ENCODE measurements at regions not wholly inside any gene's neighbourhood (a gene's known extent, or its start where the extent isn't known, plus 50 kb on each side); places are given as distances from the start of the nearest gene placed in this dataset.
A peak's percentile ranks its signal among the peaks of the same experiment; 100 is the strongest.
"Not testable (repeated sequence)": the region's sequence is repeated elsewhere in the genome, so short reads cannot be mapped to it uniquely, and the experiment has no call there.

- no peak for DNase-seq
Measured at GRCh38 chr10:42883993-42884983, 101.7 kb downstream of the BMS1 start.

DNA sequence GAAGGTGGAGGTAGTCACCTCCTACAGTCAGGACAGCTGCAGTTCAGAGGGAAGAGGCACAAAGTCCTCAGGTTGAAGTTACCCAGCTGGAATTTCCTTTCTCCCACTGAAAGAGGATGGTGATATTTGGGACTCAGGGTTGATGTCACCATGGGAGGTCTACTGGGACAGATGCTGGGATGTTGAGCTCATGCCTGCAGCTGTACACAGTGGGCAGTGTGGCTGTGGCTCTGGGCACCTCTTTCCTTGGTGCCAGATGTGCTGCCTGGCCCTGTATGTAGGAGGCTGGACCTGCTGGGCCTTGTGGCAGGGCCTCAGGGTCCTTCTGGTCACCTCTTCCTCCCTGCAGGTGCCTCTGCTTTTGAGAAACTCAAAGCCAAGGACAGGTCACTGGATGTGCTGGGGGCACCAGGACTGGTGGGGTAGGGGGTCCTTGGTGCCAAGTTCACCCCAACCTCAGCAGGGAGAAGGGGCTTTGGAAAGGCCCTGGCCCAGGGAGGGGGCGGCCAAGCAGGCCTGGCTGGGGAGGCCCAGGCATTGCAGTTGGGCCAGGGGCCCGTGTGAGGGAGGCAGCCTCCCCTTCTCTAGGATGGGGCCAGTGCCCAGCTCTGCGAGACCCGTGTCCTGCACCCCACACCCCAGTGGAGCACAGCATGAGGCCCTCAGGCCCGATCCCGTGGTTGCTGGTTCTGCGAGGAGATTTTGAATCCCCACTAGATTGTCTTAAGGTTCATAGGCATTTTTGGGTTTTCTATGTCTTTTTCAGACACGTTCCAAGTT, 103.1 kb downstream of the BMS1 start:
- DNase-seq = no peak

DNA sequence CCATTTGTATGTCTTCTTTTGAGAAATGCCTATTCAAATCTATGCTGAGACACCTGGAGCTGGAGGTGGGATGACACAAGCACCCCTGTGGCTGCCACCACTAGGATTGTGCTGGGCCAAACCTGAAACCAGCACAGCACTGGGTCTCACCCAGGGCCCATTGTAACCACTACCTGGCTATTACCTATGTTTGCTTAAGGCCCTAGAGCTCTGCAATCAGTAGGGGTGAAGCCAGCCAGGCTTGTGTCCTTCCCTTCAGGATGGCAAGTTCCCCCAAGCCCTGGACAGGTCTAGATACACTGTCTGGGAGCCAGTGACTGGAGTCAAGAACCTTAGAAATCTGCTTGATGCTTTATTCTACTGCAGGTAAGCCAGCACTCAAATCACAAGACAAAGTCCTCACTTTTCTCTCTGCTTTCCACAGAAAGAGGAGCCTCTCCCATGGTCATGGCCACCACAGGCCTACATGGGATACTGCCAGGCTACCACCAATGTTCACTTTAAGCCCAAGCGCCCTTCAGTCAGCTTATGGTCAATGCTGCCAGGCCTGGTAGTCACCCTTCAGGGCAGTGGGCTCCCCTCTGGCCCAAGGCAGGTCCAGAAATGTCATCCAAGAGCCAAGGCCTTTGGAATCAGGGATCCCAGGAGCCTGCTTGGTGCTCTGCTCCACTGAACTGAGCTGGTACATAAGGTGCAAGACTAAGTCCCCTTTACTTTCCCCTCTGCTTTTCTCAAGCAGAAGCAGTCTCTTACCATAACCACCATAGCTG, 105.3 kb downstream of the BMS1 start:
- DNase-seq = no peak

DNA sequence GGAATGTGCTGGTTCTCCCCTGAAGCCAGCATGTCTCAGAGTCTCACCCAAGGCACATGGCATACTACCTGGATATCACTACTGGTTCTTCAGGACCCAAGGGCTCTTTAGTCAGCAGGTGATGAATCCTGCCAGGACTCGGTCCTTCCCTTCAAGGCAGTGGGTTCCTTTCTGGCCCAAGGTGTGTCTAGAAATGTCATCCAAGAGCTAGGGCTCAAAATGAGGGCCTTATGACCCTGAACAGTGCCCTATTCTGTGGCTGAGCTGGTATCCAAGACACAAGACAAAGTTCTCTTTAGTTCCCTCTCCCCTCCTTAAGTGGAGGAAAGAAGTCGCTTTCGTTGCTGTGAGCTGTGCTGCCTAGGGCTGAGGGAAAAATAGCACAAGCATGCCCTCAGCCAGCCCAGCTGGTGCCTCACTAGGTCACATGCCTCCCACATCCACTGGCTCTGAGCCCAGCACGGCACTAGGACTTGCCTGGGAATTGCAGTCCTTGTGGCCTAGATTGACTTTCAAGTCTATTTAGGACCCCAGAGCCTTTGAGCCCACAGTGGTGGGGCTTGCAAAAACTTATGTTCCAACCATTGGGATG, 106.0 kb downstream of the BMS1 start:
- DNase-seq = no peak

GRCh38 chr10:42896735-42897134, 114.1 kb downstream of the BMS1 start:
- DNase-seq = no peak

- no peak for DNase-seq
Measured at GRCh38 chr10:42898037-42898960, 115.7 kb downstream of the BMS1 start.

- no peak for DNase-seq
Measured at GRCh38 chr10:42899036-42899435, 116.4 kb downstream of the BMS1 start.

DNA sequence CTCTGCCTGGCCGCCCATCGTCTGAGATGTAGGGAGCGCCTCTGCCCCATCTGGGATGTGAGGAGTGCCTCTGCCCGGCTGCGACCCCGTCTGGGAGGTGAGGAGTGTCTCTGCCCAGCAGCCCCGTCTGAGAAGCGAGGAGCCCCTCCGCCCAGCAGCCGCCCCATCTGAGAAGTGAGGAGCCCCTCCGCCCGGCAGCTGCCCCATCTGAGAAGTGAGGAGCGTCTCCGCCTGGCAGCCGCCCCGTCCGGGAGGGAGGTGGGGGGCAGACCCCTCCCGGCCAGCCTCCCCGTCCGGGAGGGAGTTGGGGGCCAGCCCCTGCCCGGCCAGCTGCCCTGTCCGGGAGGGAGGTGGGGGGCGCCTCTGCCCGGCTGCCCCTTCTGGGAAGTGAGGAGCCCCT, 117.8 kb downstream of the BMS1 start:
- not testable (repeated sequence) for DNase-seq

GRCh38 chr10:42911359-42911758, 128.8 kb downstream of the BMS1 start:
- DNase-seq = no peak

DNA sequence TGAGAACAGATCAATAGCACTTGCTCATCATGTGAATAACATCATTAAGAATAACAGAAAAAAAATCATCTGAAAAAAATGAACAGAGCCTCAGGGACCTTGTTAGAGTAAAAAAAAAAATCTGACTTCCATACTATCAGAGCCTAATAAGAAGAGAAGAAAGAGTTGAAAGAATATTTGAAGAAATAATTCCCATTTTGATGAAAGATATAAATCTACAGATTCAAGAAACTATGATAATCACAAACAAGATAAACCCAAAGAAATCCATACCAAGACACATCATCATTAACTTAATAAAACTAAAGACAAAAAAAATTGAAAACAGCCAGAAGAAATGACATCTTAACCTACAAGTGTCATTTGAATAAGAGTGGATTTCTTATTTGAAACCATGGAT, 134.4 kb downstream of the BMS1 start:
- DNase-seq = no peak

GRCh38 chr10:42917821-42918220, 135.2 kb downstream of the BMS1 start:
- DNase-seq = peak in 1 of 2 donors; percentile 3

- DNase-seq = no peak
Measured at GRCh38 chr10:42921951-42922350, 139.4 kb downstream of the BMS1 start.

- no peak for DNase-seq
Measured at GRCh38 chr10:42924484-42924883, 141.9 kb downstream of the BMS1 start.

DNA sequence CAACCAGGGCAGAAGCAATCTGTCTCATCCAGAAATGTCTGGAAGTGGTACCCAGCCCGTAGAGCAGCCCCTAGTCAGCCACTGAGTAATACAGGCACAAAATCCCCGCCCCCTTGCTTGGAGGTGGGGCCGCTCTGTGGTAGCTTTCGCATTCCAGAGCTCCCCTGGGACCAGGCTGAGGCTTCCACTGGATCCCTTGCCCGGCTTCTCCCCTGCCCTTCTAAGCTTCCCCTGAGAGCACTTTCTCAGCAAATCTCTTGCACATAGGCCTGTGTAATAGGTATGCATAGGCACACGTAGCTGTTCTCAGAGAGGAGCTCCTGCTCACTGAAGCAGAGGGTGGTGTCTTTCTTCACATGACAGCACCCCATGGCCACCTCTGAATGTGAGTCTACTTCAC, 144.2 kb downstream of the BMS1 start:
- DNase-seq = no peak

DNA sequence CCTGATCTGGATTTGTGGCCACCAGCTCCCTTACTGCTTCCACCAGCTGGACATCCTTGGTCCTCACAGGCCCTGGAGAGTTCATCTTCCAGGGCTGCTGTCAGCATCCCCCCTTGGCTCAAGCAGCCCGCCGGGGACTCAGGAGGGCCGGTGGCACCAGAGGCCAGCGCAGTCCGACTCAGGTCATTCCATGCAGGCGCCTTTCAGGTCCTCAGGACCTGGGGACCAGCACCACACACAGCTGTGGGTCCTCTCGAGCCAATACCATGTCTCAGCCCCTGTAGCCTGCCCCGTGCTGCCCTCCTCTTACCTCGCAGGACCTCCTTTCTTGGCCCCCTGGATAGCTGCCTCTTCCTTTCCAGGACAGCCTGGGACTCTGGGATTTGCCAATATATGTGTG, 145.5 kb downstream of the BMS1 start:
- DNase-seq = no peak

- no peak for DNase-seq
Measured at GRCh38 chr10:42929236-42929635, 146.6 kb downstream of the BMS1 start.

DNA sequence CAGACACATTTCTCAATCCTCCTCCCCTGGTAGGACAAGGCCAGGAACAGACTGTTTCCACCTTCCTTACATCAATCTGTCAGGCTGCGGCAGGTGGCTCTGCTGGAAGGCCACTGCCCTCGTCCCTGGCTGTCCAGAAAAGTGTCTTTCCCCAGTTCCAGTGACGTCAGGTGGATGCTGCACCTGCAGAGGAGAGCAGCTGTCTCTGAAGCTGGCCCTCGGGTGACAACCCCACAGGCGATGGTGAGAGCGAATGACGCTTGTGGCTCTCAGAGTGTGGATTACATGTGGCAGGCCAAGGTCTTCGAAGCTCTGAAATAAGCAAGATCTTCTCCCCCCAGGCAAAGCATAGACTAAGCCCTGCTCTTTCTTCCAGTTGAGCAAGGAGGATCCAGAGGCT, 146.9 kb upstream of the RET start:
- DNase-seq = no peak

- no peak for DNase-seq
Measured at GRCh38 chr10:42930516-42931192, 146.2 kb upstream of the RET start.

DNA sequence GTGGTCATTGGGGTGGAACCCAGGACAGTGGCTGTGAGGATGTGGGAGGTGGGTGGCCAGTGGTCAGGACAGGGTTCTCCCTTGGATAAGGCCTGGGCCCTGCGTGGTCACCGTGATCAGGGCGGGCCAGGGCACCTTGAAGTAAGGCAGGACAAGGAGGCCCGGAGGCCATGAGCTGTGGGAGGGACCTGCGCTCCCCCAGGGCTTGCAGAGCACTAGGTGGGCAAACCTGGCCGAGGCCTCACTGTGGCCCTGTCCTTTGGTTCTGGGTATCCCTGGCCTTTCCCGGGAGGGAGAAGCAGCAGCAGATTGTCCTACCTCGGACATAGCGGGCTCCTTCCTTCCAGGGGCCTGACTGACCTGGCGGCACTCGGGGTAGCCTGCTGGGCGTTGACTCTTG, 144.8 kb upstream of the RET start:
- DNase-seq = no peak

- no peak for DNase-seq
Measured at GRCh38 chr10:42932735-42933447, 144.0 kb upstream of the RET start.
